ENCODE measurements at regions not wholly inside any gene's neighbourhood (a gene's known extent, or its start where the extent isn't known, plus 50 kb on each side); places are given as distances from the start of the nearest gene placed in this dataset.

- no peak for TF ChIP-seq EZH2 (IDR thresholded peaks at IDR 0.05; ENCODE audit: borderline replicate concordance)
- TF ChIP-seq EZH2phosphoT487 (IDR thresholded peaks at IDR 0.05; ENCODE audit: low read depth, severe bottlenecking, unreplicated experiment): no peak
- no peak for TF ChIP-seq CTCF (IDR thresholded peaks at IDR 0.05; ENCODE audit: poor library complexity)
These were observed 350.1 kb downstream of the CHRM3 start for GRCh38 chr1:239736479-239736878.

Measured in hepatocyte (in vitro differentiated cells).